Tibial artery (tissue), 4 donors: ENCODE measurements at regions not wholly inside any gene's neighbourhood (a gene's known extent, or its start where the extent isn't known, plus 50 kb on each side); places are given as distances from the start of the nearest gene placed in this dataset.

Experiments used
- DNase-seq, 2 donors: peaks; one replicate each; pipeline ENCODE4 v3.0.0-alpha.2; 2019
- H3K27ac ChIP-seq, 2 donors: fragments of 200-600 bp; sonication (generic) in 1 of 2; 1 replicate in 1 of 2; 2 replicates in 1 of 2; pipeline ENCODE4 v1.5.1; 2018 to 2019; ENCODE audit warnings: mild to moderate bottlenecking in 1 of 2
- H3K27me3 ChIP-seq, 2 donors: fragments of 200-600 bp; sonication (generic) in 1 of 2; one replicate each; pipeline versions ENCODE4 v1.5.1 to v1.6.0; 2016 to 2019
- H3K36me3 ChIP-seq, 3 donors: fragments of 200-600 bp; sonication (generic) in 2 of 3; one replicate each; pipeline ENCODE4 v1.5.1; 2016 to 2019; ENCODE audit warnings: mild to moderate bottlenecking in 2 of 3
- H3K4me1 ChIP-seq, 4 donors: fragments of 200-600 bp; sonication (generic) in 2 of 4; 1 replicate in 3 of 4; 2 replicates in 1 of 4; pipeline ENCODE4 v1.5.1; 2016 to 2019
- H3K4me3 ChIP-seq, 2 donors: fragments of 200-600 bp; sonication (generic) in 1 of 2; 1 replicate in 1 of 2; 2 replicates in 1 of 2; pipeline ENCODE4 v1.5.1; 2018 to 2019; ENCODE audit warnings: mild to moderate bottlenecking in 2 of 2
- H3K9me3 ChIP-seq, 3 donors: fragments of 200-600 bp; sonication (generic) in 1 of 3; one replicate each; pipeline ENCODE4 v1.5.1; 2016 to 2019
- intact Hi-C: fragments of 100-400 bp; cut with DNase I; formaldehyde crosslinking; loops from one replicate; pipeline ENCODE4 v1.15.0; 2023; ENCODE audit warnings: low total_unique reads
- TF ChIP-seq, protein P1 (sequence below), 2 experiments: fragments of 200-600 bp in 1 of 2; fragments of 450-650 bp in 1 of 2; IDR thresholded peaks; one replicate each; pipeline ENCODE4 v1.5.1; 2017 to 2019; ENCODE audit warnings: antibody characterized with exemption in 2 of 2, mild to moderate bottlenecking in 1 of 2, moderate library complexity in 1 of 2

DNA sequence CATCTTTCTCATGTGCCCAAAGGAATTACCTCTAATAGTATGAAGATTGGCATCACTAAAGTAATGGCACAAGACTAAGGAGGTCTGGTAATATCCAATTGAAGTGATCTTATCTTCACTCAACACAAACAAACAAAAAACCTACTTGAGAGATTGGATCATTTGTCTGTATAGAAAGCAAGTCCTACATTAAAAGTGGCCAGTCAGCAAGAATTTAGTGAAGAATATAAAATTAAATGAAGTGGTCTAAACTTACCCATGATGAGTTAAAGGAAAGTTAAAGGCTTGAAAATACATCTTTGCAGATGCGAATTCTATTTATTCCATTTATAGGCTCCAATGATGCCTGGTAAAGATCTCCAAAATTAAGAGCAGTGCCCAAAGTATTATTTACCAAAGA lies 350.3 kb upstream of the PCSK5 start:
- Histone ChIP-seq H3K27me3 (no peaks in the 10 kb centered on the region), H3K9me3 (no peaks in the 10 kb centered on the region), H3K4me3 (no peak overlapping the region), H3K4me1 (peaks cover 0 to 27% (median 5%) of the 10 kb centered on the region in 4 donors), H3K27ac (peak overlapping the region; percentile 25 to 49), H3K36me3 (no peaks in the 10 kb centered on the region)
- intact Hi-C loops = no loop called here
- TF ChIP-seq, protein P1, sequence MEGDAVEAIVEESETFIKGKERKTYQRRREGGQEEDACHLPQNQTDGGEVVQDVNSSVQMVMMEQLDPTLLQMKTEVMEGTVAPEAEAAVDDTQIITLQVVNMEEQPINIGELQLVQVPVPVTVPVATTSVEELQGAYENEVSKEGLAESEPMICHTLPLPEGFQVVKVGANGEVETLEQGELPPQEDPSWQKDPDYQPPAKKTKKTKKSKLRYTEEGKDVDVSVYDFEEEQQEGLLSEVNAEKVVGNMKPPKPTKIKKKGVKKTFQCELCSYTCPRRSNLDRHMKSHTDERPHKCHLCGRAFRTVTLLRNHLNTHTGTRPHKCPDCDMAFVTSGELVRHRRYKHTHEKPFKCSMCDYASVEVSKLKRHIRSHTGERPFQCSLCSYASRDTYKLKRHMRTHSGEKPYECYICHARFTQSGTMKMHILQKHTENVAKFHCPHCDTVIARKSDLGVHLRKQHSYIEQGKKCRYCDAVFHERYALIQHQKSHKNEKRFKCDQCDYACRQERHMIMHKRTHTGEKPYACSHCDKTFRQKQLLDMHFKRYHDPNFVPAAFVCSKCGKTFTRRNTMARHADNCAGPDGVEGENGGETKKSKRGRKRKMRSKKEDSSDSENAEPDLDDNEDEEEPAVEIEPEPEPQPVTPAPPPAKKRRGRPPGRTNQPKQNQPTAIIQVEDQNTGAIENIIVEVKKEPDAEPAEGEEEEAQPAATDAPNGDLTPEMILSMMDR (IDR thresholded peaks at IDR 0.05) = no peak
- no peak for DNase-seq

DNA sequence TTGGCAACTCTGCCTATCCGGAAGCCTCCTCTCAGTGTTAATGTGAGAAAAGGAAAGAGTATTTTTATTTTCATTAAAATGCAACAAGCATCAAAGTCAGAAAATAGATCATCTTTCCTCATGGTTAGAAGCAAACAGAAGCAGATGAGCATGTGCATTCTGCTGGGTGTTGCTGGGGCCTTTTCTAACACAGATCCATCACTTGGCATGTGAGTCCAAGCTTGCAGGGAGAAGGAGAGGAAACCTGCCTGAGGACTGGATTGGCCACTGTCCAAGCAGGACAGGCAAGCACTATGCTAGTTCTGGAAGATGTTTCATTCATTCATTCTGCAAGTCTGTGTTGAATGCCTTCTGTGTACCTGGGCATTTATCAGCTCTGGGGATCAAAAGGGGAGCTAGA lies 348.7 kb upstream of the PCSK5 start:
- no peaks in the 10 kb centered on the region for H3K27me3 ChIP-seq
- no peaks in the 10 kb centered on the region for H3K9me3 ChIP-seq
- no peak for DNase-seq
- no peak overlapping the region for H3K4me3 ChIP-seq
- H3K36me3 ChIP-seq = no peaks in the 10 kb centered on the region
- no peak overlapping the region for H3K27ac ChIP-seq
- TF ChIP-seq, protein P1 (IDR thresholded peaks at IDR 0.05) = no peak
- intact Hi-C loops = no loop called here
- peaks cover 0 to 27% (median 5%) of the 10 kb centered on the region in 4 donors for H3K4me1 ChIP-seq

DNA sequence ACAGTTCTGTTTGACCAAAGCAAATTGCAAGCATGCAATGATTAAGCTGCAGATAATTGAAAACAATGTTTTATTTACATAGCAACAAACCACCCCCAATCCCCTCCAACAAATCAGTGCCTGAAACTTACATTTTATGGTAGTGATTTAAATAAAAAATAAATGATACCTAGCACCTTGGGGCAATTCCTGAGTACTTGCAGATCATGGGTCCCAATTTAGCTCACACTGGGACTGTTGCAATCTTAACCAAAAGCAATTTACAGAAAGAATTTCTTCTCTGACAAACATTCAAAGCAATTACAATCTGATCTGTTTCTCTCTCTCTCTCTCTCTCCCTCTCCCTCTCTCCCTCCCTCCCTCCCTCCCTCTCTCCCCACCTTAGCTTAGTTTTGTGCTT lies 345.7 kb upstream of the PCSK5 start:
- intact Hi-C loops = no loop called here
- Histone ChIP-seq H3K9me3 (no peaks in the 10 kb centered on the region), H3K4me3 (no peak overlapping the region), H3K27ac (no peak overlapping the region), H3K36me3 (no peaks in the 10 kb centered on the region), H3K4me1 (peaks cover 0 to 16% (median 0%) of the 10 kb centered on the region in 4 donors), H3K27me3 (no peaks in the 10 kb centered on the region)
- no peak for DNase-seq
- TF ChIP-seq, protein P1 (IDR thresholded peaks at IDR 0.05) = no peak

DNA sequence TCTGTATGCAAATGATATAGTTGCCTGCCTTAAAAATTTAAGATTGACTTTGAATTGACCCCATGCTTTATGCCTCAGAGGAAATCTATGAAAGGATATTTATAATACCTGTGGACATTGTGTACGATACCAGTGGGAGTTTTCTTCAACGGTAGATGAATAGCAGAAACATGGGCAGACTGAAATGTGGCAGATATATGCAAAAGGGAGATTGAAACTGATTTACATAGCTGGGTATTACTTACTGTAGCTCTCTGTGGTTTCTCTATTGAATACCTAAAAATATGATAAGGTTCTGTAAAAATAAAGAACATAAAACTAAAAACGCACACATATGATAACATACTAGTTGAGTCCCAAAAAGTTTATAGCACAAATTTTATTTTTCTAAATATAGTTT lies 345.2 kb upstream of the PCSK5 start:
- peaks cover 0 to 11% (median 0%) of the 10 kb centered on the region in 4 donors for H3K4me1 ChIP-seq
- no peaks in the 10 kb centered on the region for H3K9me3 ChIP-seq
- intact Hi-C loops = no loop called here
- H3K27me3 ChIP-seq = no peaks in the 10 kb centered on the region
- DNase-seq = no peak
- H3K27ac ChIP-seq = no peak overlapping the region
- no peak overlapping the region for H3K4me3 ChIP-seq
- H3K36me3 ChIP-seq = no peaks in the 10 kb centered on the region
- TF ChIP-seq, protein P1 (IDR thresholded peaks at IDR 0.05) = no peak

DNA sequence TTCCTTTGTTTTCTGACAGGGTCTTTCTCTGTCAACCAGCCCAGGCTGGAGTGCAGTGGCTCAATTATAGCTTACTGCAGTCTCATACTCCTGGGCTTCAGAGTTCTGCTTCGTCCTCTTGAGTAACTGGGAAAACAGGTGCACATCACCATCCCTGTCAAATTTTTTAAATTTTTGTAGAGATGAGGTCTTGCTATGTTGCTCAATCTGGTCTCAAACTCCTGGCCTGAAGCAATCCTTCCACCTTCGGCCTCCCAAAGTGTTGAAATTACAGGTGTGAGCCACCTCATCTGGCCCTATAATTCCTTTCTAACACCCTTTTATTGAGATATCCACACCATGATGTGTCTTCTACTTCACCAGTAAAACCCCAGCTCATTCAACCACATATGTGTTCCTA lies 341.6 kb upstream of the PCSK5 start:
- no peak for DNase-seq
- Histone ChIP-seq H3K27ac (no peak overlapping the region), H3K4me3 (no peak overlapping the region), H3K9me3 (no peaks in the 10 kb centered on the region), H3K36me3 (no peaks in the 10 kb centered on the region), H3K27me3 (no peaks in the 10 kb centered on the region), H3K4me1 (no peaks in the 10 kb centered on the region)
- intact Hi-C loops = no loop called here
- TF ChIP-seq, protein P1 (IDR thresholded peaks at IDR 0.05) = no peak

DNA sequence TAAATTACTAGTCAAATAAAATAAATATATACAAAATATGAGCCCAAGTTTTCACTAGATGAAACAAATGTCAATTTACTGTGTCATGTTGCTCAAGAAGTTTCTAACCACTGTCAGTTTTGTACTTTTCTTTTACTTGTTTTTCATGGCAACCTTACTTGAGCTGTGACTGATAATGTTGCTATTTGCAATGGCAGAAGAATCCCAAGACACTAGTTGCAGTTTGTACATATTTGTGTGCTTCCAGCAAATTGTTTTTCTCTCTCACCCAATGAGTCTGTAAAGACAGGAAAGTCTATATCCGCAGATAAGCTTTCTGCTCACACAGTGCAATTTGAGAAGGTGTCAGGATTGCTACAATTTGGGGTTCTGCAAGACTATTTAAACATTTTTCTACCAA lies 338.6 kb upstream of the PCSK5 start:
- no peak overlapping the region for H3K4me3 ChIP-seq
- no peak for DNase-seq
- TF ChIP-seq, protein P1 (IDR thresholded peaks at IDR 0.05) = no peak
- no peaks in the 10 kb centered on the region for H3K27me3 ChIP-seq
- H3K27ac ChIP-seq = no peak overlapping the region
- no peaks in the 10 kb centered on the region for H3K9me3 ChIP-seq
- H3K4me1 ChIP-seq = no peaks in the 10 kb centered on the region
- intact Hi-C loops = no loop called here
- H3K36me3 ChIP-seq = no peaks in the 10 kb centered on the region
